ENCODE measurements at regions not wholly inside any gene's neighbourhood (a gene's known extent, or its start where the extent isn't known, plus 50 kb on each side); places are given as distances from the start of the nearest gene placed in this dataset.

GRCh38 chr9:28342815-28343338 lies 769.6 kb upstream of the C9orf72 start:
- intact Hi-C loops (cut with micrococcal nuclease; ENCODE audit: unreplicated experiment) (no loop called here), in situ Hi-C loops (cut with HindIII; ENCODE audit: low pct_unique_long_range_greater_than_20kb, low sequenced_read_pairs) (no loop called here)
- DNase-seq (ENCODE audit: low read depth, low spot score) (no peak), ATAC-seq (no peak)
- Histone ChIP-seq H3K9me3 (ENCODE audit: control insufficient read depth, insufficient read depth, low read depth, low read length) (no peaks in the 10 kb centered on the region), H3K4me1 (ENCODE audit: control insufficient read depth, insufficient read depth, low read length) (no peaks in the 10 kb centered on the region), H3K27me3 (ENCODE audit: control insufficient read depth, insufficient read depth, low read length) (no peaks in the 10 kb centered on the region), H3K4me3 (ENCODE audit: low read depth in 2 of 2, low read length in 2 of 2) (no peak overlapping the region), H3K36me3 (ENCODE audit: control insufficient read depth, insufficient read depth, low read length) (no peaks in the 10 kb centered on the region), H3K27ac (ENCODE audit: low read length) (no peak overlapping the region)
- TF ChIP-seq POLR2AphosphoS5 (IDR thresholded peaks at IDR 0.05; ENCODE audit: low read depth, low read length) (no peak), REST (IDR thresholded peaks at IDR 0.05; ENCODE audit: insufficient read depth in 1 of 2, low read depth in 2 of 2, low read length in 1 of 2) (no peak), TCF7L2 (IDR thresholded peaks at IDR 0.05; ENCODE audit: low read depth, low read length) (no peak), SIN3A (IDR thresholded peaks at IDR 0.05; ENCODE audit: borderline replicate concordance, insufficient read depth, low read depth, low read length) (no peak)
- TF ChIP-seq, protein P1, sequence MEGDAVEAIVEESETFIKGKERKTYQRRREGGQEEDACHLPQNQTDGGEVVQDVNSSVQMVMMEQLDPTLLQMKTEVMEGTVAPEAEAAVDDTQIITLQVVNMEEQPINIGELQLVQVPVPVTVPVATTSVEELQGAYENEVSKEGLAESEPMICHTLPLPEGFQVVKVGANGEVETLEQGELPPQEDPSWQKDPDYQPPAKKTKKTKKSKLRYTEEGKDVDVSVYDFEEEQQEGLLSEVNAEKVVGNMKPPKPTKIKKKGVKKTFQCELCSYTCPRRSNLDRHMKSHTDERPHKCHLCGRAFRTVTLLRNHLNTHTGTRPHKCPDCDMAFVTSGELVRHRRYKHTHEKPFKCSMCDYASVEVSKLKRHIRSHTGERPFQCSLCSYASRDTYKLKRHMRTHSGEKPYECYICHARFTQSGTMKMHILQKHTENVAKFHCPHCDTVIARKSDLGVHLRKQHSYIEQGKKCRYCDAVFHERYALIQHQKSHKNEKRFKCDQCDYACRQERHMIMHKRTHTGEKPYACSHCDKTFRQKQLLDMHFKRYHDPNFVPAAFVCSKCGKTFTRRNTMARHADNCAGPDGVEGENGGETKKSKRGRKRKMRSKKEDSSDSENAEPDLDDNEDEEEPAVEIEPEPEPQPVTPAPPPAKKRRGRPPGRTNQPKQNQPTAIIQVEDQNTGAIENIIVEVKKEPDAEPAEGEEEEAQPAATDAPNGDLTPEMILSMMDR (IDR thresholded peaks at IDR 0.05): no peak
- CTCF ChIA-PET: no interaction called here
- BruUV-seq (replicated peaks): no TSS peak
- POLR2A ChIA-PET: no interaction called here

- in situ Hi-C loops (cut with HindIII; ENCODE audit: low pct_unique_long_range_greater_than_20kb, low sequenced_read_pairs) (no loop called here), intact Hi-C loops (cut with micrococcal nuclease; ENCODE audit: unreplicated experiment) (no loop called here)
- Histone ChIP-seq H3K9me3 (ENCODE audit: control insufficient read depth, insufficient read depth, low read depth, low read length) (no peaks in the 10 kb centered on the region), H3K36me3 (ENCODE audit: control insufficient read depth, insufficient read depth, low read length) (no peaks in the 10 kb centered on the region), H3K27ac (ENCODE audit: low read length) (no peak overlapping the region), H3K4me3 (ENCODE audit: low read depth in 2 of 2, low read length in 2 of 2) (no peak overlapping the region), H3K4me1 (ENCODE audit: control insufficient read depth, insufficient read depth, low read length) (no peaks in the 10 kb centered on the region), H3K27me3 (ENCODE audit: control insufficient read depth, insufficient read depth, low read length) (no peaks in the 10 kb centered on the region)
- no TSS peak for BruUV-seq (replicated peaks)
- ATAC-seq: no peak
- POLR2A ChIA-PET: no interaction called here
- no peak for DNase-seq (ENCODE audit: low read depth, low spot score)
- no peak for TF ChIP-seq REST (IDR thresholded peaks at IDR 0.05; ENCODE audit: insufficient read depth in 1 of 2, low read depth in 2 of 2, low read length in 1 of 2)
- CTCF ChIA-PET: no interaction called here
Measured at GRCh38 chr9:28363151-28363562, 789.9 kb upstream of the C9orf72 start.
